ENCODE measurements at regions not wholly inside any gene's neighbourhood (a gene's known extent, or its start where the extent isn't known, plus 50 kb on each side); places are given as distances from the start of the nearest gene placed in this dataset.

- Histone ChIP-seq H3K4ac (ENCODE audit: low read depth, low read length) (no peak overlapping the region), H3K4me3 (ENCODE audit: low read length) (no peak overlapping the region)
Observed at GRCh38 chr18:55743736-55744135, 155.7 kb upstream of the TCF4 start.

GRCh38 chr18:55743133-55743532, 155.1 kb upstream of the TCF4 start:
- no peak overlapping the region for H3K27ac ChIP-seq (ENCODE audit: low read depth, low read length)
- H3K4me3 ChIP-seq (ENCODE audit: low read length): no peak overlapping the region
- H3K36me3 ChIP-seq (ENCODE audit: control insufficient read depth, insufficient read depth, low read length): no peaks in the 10 kb centered on the region
- no peak overlapping the region for H2BK5ac ChIP-seq (ENCODE audit: low read length)
- H3K4me2 ChIP-seq (ENCODE audit: low read length): no peak overlapping the region
- H2BK15ac ChIP-seq (replicated peaks; ENCODE audit: low read depth): no peak overlapping the region
- no peaks in the 10 kb centered on the region for H3K79me1 ChIP-seq (ENCODE audit: low read length)
- no peak overlapping the region for H4K5ac ChIP-seq (ENCODE audit: low read length)
- no peak overlapping the region for H3K9ac ChIP-seq (ENCODE audit: low read length)
- DNase-seq: no peak
- H3K56ac ChIP-seq (ENCODE audit: low read length): no peak overlapping the region
- H3K18ac ChIP-seq (ENCODE audit: low read length): no peak overlapping the region
- no peak overlapping the region for H3K4ac ChIP-seq (ENCODE audit: low read depth, low read length)
- H3K23ac ChIP-seq (ENCODE audit: low read length): no peak overlapping the region
- H3K27me3 ChIP-seq (ENCODE audit: insufficient read depth, low read length, poor library complexity): no peaks in the 10 kb centered on the region
- no peak overlapping the region for H4K8ac ChIP-seq (ENCODE audit: low read depth, low read length)
- no peak overlapping the region for H2AK5ac ChIP-seq (ENCODE audit: low read length)
- no peaks in the 10 kb centered on the region for H3K79me2 ChIP-seq (ENCODE audit: control insufficient read depth, insufficient read depth, low read length)
- H2BK120ac ChIP-seq (ENCODE audit: low read depth, low read length): no peak overlapping the region
- no CpG with 5 or more reads among the region's 2 CpGs for WGBS (ENCODE audit: extremely low coverage, insufficient coverage, low lambda C conversion rate)
- peaks cover 7% of the 10 kb centered on the region for H3K4me1 ChIP-seq (ENCODE audit: control insufficient read depth, low read depth, low read length)

More at GRCh38 chr18:55743736-55744135, 155.7 kb upstream of the TCF4 start:
- Histone ChIP-seq H3K18ac (ENCODE audit: low read length) (no peak overlapping the region), H3K79me2 (ENCODE audit: control insufficient read depth, insufficient read depth, low read length) (no peaks in the 10 kb centered on the region), H4K8ac (ENCODE audit: low read depth, low read length) (no peak overlapping the region), H2BK15ac (replicated peaks; ENCODE audit: low read depth) (no peak overlapping the region), H3K9ac (ENCODE audit: low read length) (no peak overlapping the region), H3K27ac (ENCODE audit: low read depth, low read length) (no peak overlapping the region), H3K27me3 (ENCODE audit: insufficient read depth, low read length, poor library complexity) (no peaks in the 10 kb centered on the region), H3K4me1 (ENCODE audit: control insufficient read depth, low read depth, low read length) (peaks cover 7% of the 10 kb centered on the region), H2BK120ac (ENCODE audit: low read depth, low read length) (no peak overlapping the region), H3K36me3 (ENCODE audit: control insufficient read depth, insufficient read depth, low read length) (no peaks in the 10 kb centered on the region), H4K5ac (ENCODE audit: low read length) (no peak overlapping the region), H3K23ac (ENCODE audit: low read length) (no peak overlapping the region), H3K56ac (ENCODE audit: low read length) (no peak overlapping the region), H2AK5ac (ENCODE audit: low read length) (no peak overlapping the region), H2BK5ac (ENCODE audit: low read length) (no peak overlapping the region), H3K4me2 (ENCODE audit: low read length) (no peak overlapping the region), H3K79me1 (ENCODE audit: low read length) (no peaks in the 10 kb centered on the region)
- DNase-seq: no peak
- WGBS (ENCODE audit: extremely low coverage, insufficient coverage, low lambda C conversion rate): no CpG with 5 or more reads among the region's 3 CpGs

GRCh38 chr18:55739488-55739887, 151.5 kb upstream of the TCF4 start:
- Histone ChIP-seq H3K4me3 (ENCODE audit: low read length) (no peak overlapping the region), H2AK5ac (ENCODE audit: low read length) (no peak overlapping the region), H3K56ac (ENCODE audit: low read length) (no peak overlapping the region), H2BK5ac (ENCODE audit: low read length) (no peak overlapping the region), H3K36me3 (ENCODE audit: control insufficient read depth, insufficient read depth, low read length) (no peaks in the 10 kb centered on the region), H3K27me3 (ENCODE audit: insufficient read depth, low read length, poor library complexity) (no peaks in the 10 kb centered on the region), H3K4me1 (ENCODE audit: control insufficient read depth, low read depth, low read length) (no peaks in the 10 kb centered on the region), H3K23ac (ENCODE audit: low read length) (no peak overlapping the region), H3K18ac (ENCODE audit: low read length) (no peak overlapping the region), H3K4me2 (ENCODE audit: low read length) (no peak overlapping the region), H3K79me2 (ENCODE audit: control insufficient read depth, insufficient read depth, low read length) (no peaks in the 10 kb centered on the region), H3K4ac (ENCODE audit: low read depth, low read length) (no peak overlapping the region), H3K79me1 (ENCODE audit: low read length) (no peaks in the 10 kb centered on the region), H4K8ac (ENCODE audit: low read depth, low read length) (no peak overlapping the region), H3K9ac (ENCODE audit: low read length) (no peak overlapping the region), H4K5ac (ENCODE audit: low read length) (no peak overlapping the region), H2BK15ac (replicated peaks; ENCODE audit: low read depth) (no peak overlapping the region), H3K27ac (ENCODE audit: low read depth, low read length) (no peak overlapping the region), H2BK120ac (ENCODE audit: low read depth, low read length) (no peak overlapping the region)
- no CpG with 5 or more reads among the region's 2 CpGs for WGBS (ENCODE audit: extremely low coverage, insufficient coverage, low lambda C conversion rate)
- no peak for DNase-seq

- H3K27me3 ChIP-seq (ENCODE audit: insufficient read depth, low read length, poor library complexity): no peaks in the 10 kb centered on the region
- H3K18ac ChIP-seq (ENCODE audit: low read length): no peak overlapping the region
- no peaks in the 10 kb centered on the region for H3K4me1 ChIP-seq (ENCODE audit: control insufficient read depth, low read depth, low read length)
- no peak overlapping the region for H2BK15ac ChIP-seq (replicated peaks; ENCODE audit: low read depth)
- no peak overlapping the region for H3K56ac ChIP-seq (ENCODE audit: low read length)
- no peak overlapping the region for H3K4ac ChIP-seq (ENCODE audit: low read depth, low read length)
- no peak overlapping the region for H3K4me3 ChIP-seq (ENCODE audit: low read length)
- H3K23ac ChIP-seq (ENCODE audit: low read length): no peak overlapping the region
- no peak overlapping the region for H2AK5ac ChIP-seq (ENCODE audit: low read length)
- H2BK120ac ChIP-seq (ENCODE audit: low read depth, low read length): no peak overlapping the region
- no peak overlapping the region for H3K27ac ChIP-seq (ENCODE audit: low read depth, low read length)
- no peak overlapping the region for H4K5ac ChIP-seq (ENCODE audit: low read length)
- WGBS (ENCODE audit: extremely low coverage, insufficient coverage, low lambda C conversion rate): no CpG with 5 or more reads among the region's 3 CpGs
- no peak for DNase-seq
- no peak overlapping the region for H3K4me2 ChIP-seq (ENCODE audit: low read length)
- no peaks in the 10 kb centered on the region for H3K79me1 ChIP-seq (ENCODE audit: low read length)
- H3K79me2 ChIP-seq (ENCODE audit: control insufficient read depth, insufficient read depth, low read length): no peaks in the 10 kb centered on the region
- H3K36me3 ChIP-seq (ENCODE audit: control insufficient read depth, insufficient read depth, low read length): no peaks in the 10 kb centered on the region
- H2BK5ac ChIP-seq (ENCODE audit: low read length): no peak overlapping the region
- no peak overlapping the region for H4K8ac ChIP-seq (ENCODE audit: low read depth, low read length)
- no peak overlapping the region for H3K9ac ChIP-seq (ENCODE audit: low read length)
Observed at GRCh38 chr18:55738483-55739114, 150.6 kb upstream of the TCF4 start.

GRCh38 chr18:55737781-55738468, 149.9 kb upstream of the TCF4 start:
- Histone ChIP-seq H2BK5ac (ENCODE audit: low read length) (no peak overlapping the region), H3K4me2 (ENCODE audit: low read length) (no peak overlapping the region), H3K27ac (ENCODE audit: low read depth, low read length) (no peak overlapping the region), H3K36me3 (ENCODE audit: control insufficient read depth, insufficient read depth, low read length) (no peaks in the 10 kb centered on the region), H2AK5ac (ENCODE audit: low read length) (no peak overlapping the region), H2BK15ac (replicated peaks; ENCODE audit: low read depth) (no peak overlapping the region), H2BK120ac (ENCODE audit: low read depth, low read length) (no peak overlapping the region), H3K56ac (ENCODE audit: low read length) (no peak overlapping the region), H3K23ac (ENCODE audit: low read length) (no peak overlapping the region), H4K5ac (ENCODE audit: low read length) (no peak overlapping the region), H3K79me1 (ENCODE audit: low read length) (no peaks in the 10 kb centered on the region), H3K4ac (ENCODE audit: low read depth, low read length) (no peak overlapping the region), H3K4me1 (ENCODE audit: control insufficient read depth, low read depth, low read length) (no peaks in the 10 kb centered on the region), H3K4me3 (ENCODE audit: low read length) (no peak overlapping the region), H3K9ac (ENCODE audit: low read length) (no peak overlapping the region), H3K79me2 (ENCODE audit: control insufficient read depth, insufficient read depth, low read length) (no peaks in the 10 kb centered on the region), H3K18ac (ENCODE audit: low read length) (no peak overlapping the region), H3K27me3 (ENCODE audit: insufficient read depth, low read length, poor library complexity) (no peaks in the 10 kb centered on the region), H4K8ac (ENCODE audit: low read depth, low read length) (no peak overlapping the region)
- WGBS (ENCODE audit: extremely low coverage, insufficient coverage, low lambda C conversion rate): no CpG with 5 or more reads among the region's 1 CpG
- DNase-seq: no peak

GRCh38 chr18:55737266-55737665, 149.3 kb upstream of the TCF4 start:
- Histone ChIP-seq H2BK5ac (ENCODE audit: low read length) (no peak overlapping the region), H3K18ac (ENCODE audit: low read length) (no peak overlapping the region), H3K4me1 (ENCODE audit: control insufficient read depth, low read depth, low read length) (no peaks in the 10 kb centered on the region), H3K27me3 (ENCODE audit: insufficient read depth, low read length, poor library complexity) (no peaks in the 10 kb centered on the region), H2AK5ac (ENCODE audit: low read length) (no peak overlapping the region), H3K79me2 (ENCODE audit: control insufficient read depth, insufficient read depth, low read length) (no peaks in the 10 kb centered on the region), H3K27ac (ENCODE audit: low read depth, low read length) (no peak overlapping the region), H3K79me1 (ENCODE audit: low read length) (no peaks in the 10 kb centered on the region), H3K36me3 (ENCODE audit: control insufficient read depth, insufficient read depth, low read length) (no peaks in the 10 kb centered on the region), H3K4me2 (ENCODE audit: low read length) (no peak overlapping the region), H4K5ac (ENCODE audit: low read length) (no peak overlapping the region), H4K8ac (ENCODE audit: low read depth, low read length) (no peak overlapping the region), H3K4ac (ENCODE audit: low read depth, low read length) (no peak overlapping the region), H3K23ac (ENCODE audit: low read length) (no peak overlapping the region), H2BK120ac (ENCODE audit: low read depth, low read length) (no peak overlapping the region), H3K4me3 (ENCODE audit: low read length) (no peak overlapping the region), H3K56ac (ENCODE audit: low read length) (no peak overlapping the region), H3K9ac (ENCODE audit: low read length) (no peak overlapping the region), H2BK15ac (replicated peaks; ENCODE audit: low read depth) (no peak overlapping the region)
- DNase-seq: no peak
- WGBS (ENCODE audit: extremely low coverage, insufficient coverage, low lambda C conversion rate): no CpG with 5 or more reads among the region's 4 CpGs
